GM12891 (cell line): ENCODE measurements at regions not wholly inside any gene's neighbourhood (a gene's known extent, or its start where the extent isn't known, plus 50 kb on each side); places are given as distances from the start of the nearest gene placed in this dataset.

Experiments
- POLR2A ChIP-seq: IDR thresholded peaks from 2 replicates; pipeline ENCODE4 v1.6.1; 2011; ENCODE audit warnings: low read depth, low read length, control low read depth
- POLR2AphosphoS5 ChIP-seq: IDR thresholded peaks from 2 replicates; pipeline ENCODE4 v1.6.1; 2011; ENCODE audit warnings: low read depth, low read length, control low read depth
- SPI1 ChIP-seq: IDR thresholded peaks from 2 replicates; pipeline ENCODE4 v1.6.1; 2011; ENCODE audit warnings: low read depth, low read length, control low read depth
- TAF1 ChIP-seq: IDR thresholded peaks from 2 replicates; pipeline ENCODE4 v1.6.1; 2011; ENCODE audit warnings: low read depth, low read length, control low read depth

DNA sequence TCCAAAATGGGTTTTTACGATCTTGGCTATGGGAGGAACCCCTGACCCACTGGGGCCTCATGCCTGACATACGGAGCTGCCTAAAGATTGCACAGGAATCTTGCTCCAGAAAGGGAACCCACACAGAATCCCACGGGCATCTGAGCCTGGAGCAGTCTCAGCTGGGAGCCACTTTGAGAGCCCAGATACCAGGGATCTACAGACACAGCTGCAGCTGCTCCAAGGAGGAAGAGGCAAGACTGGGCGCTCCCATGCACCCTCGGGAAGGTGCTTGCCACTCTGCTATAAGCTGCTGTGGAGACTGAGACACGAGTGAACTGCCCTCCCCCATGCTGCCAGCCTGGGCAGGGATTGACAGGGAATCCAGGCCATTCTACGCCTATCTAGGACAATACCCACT is 202.5 kb downstream of the REEP3 start:
- TF ChIP-seq POLR2A (no peak), POLR2AphosphoS5 (no peak), SPI1 (no peak), TAF1 (no peak)
